Cardiac muscle cell (in vitro differentiated cells and primary cell): ENCODE measurements at regions not wholly inside any gene's neighbourhood (a gene's known extent, or its start where the extent isn't known, plus 50 kb on each side); places are given as distances from the start of the nearest gene placed in this dataset.
"Not testable (repeated sequence)": the region's sequence is repeated elsewhere in the genome, so short reads cannot be mapped to it uniquely, and the experiment has no call there.

Source experiments
- DNase-seq, 2 donors: peaks; one replicate each; pipeline versions ENCODE4 v3.0.0 to v3.0.0-alpha.2; 2010 to 2017; ENCODE audit warnings: low read depth in 1 of 2, low spot score in 1 of 2
- H3K27ac ChIP-seq: fragments of 200-600 bp; sonication (generic); 2 replicates; pipeline ENCODE4 v1.5.1; 2016
- H3K27me3 ChIP-seq: fragments of 200-600 bp; sonication (generic); 2 replicates; pipeline ENCODE4 v1.6.0; 2016; ENCODE audit warnings: control low read depth
- H3K36me3 ChIP-seq: fragments of 200-600 bp; sonication (generic); 2 replicates; pipeline ENCODE4 v1.5.1; 2016; ENCODE audit warnings: control low read depth
- H3K4me1 ChIP-seq: fragments of 200-600 bp; sonication (generic); 2 replicates; pipeline ENCODE4 v1.8.1; 2017; ENCODE audit warnings: low read depth, mild to moderate bottlenecking, mixed run types
- H3K4me3 ChIP-seq: fragments of 200-600 bp; sonication (generic); 2 replicates; pipeline ENCODE4 v1.5.1; 2016; ENCODE audit warnings: mild to moderate bottlenecking
- H3K9me3 ChIP-seq: fragments of 200-600 bp; sonication (generic); 2 replicates; pipeline ENCODE4 v1.5.1; 2017; ENCODE audit warnings: low read depth, mild to moderate bottlenecking, control low read depth
- CTCF ChIP-seq: IDR thresholded peaks from 2 replicates; pipeline ENCODE4 v1.5.1; 2012; ENCODE audit warnings: low read depth, mild to moderate bottlenecking, low read length

GRCh38 chr5:23437011-23437410 lies 70.4 kb upstream of the PRDM9 start:
- DNase-seq, result no peak
- H3K36me3 ChIP-seq, result no peaks in the 10 kb centered on the region
- H3K4me3 ChIP-seq, result no peak overlapping the region
- TF ChIP-seq CTCF, result no peak
- no peaks in the 10 kb centered on the region for H3K27me3 ChIP-seq
- no peak overlapping the region for H3K27ac ChIP-seq
- H3K4me1 ChIP-seq, result no peaks in the 10 kb centered on the region
- H3K9me3 ChIP-seq, result no peaks in the 10 kb centered on the region

- TF ChIP-seq CTCF, result no peak
- DNase-seq, result no peak
- no peaks in the 10 kb centered on the region for H3K36me3 ChIP-seq
Observed at GRCh38 chr5:23433534-23434315, 73.7 kb upstream of the PRDM9 start.

GRCh38 chr5:23428705-23429104 lies 78.7 kb upstream of the PRDM9 start:
- no peaks in the 10 kb centered on the region for H3K9me3 ChIP-seq
- no peaks in the 10 kb centered on the region for H3K27me3 ChIP-seq
- H3K4me3 ChIP-seq, result no peak overlapping the region
- H3K36me3 ChIP-seq, result no peaks in the 10 kb centered on the region
- no peak overlapping the region for H3K27ac ChIP-seq
- DNase-seq, result no peak
- no peak for TF ChIP-seq CTCF
- no peaks in the 10 kb centered on the region for H3K4me1 ChIP-seq

More at GRCh38 chr5:23433534-23434315, 73.7 kb upstream of the PRDM9 start:
- H3K9me3 ChIP-seq, result no peaks in the 10 kb centered on the region
- H3K4me1 ChIP-seq, result no peaks in the 10 kb centered on the region
- no peak overlapping the region for H3K4me3 ChIP-seq
- no peaks in the 10 kb centered on the region for H3K27me3 ChIP-seq
- no peak overlapping the region for H3K27ac ChIP-seq

GRCh38 chr5:23420214-23420613 lies 87.2 kb upstream of the PRDM9 start:
- H3K4me3 ChIP-seq, H3K4me1 ChIP-seq, H3K36me3 ChIP-seq, DNase-seq, H3K27ac ChIP-seq, H3K27me3 ChIP-seq, H3K9me3 ChIP-seq: not testable (repeated sequence)

- no peaks in the 10 kb centered on the region for H3K36me3 ChIP-seq
- no peak overlapping the region for H3K27ac ChIP-seq
- no peak overlapping the region for H3K4me3 ChIP-seq
- H3K9me3 ChIP-seq, result no peaks in the 10 kb centered on the region
- DNase-seq, result peak in 1 of 2 donors; percentile 9
- TF ChIP-seq CTCF, result no peak
- no peaks in the 10 kb centered on the region for H3K4me1 ChIP-seq
- H3K27me3 ChIP-seq, result no peaks in the 10 kb centered on the region
Observed at GRCh38 chr5:23419115-23419514, 88.3 kb upstream of the PRDM9 start.

- H3K36me3 ChIP-seq, result no peaks in the 10 kb centered on the region
- H3K4me1 ChIP-seq, result no peaks in the 10 kb centered on the region
- no peak overlapping the region for H3K27ac ChIP-seq
- no peak for TF ChIP-seq CTCF
- DNase-seq, result no peak
- no peak overlapping the region for H3K4me3 ChIP-seq
- no peaks in the 10 kb centered on the region for H3K27me3 ChIP-seq
- H3K9me3 ChIP-seq, result no peaks in the 10 kb centered on the region
Observed at GRCh38 chr5:23412515-23412914, 94.9 kb upstream of the PRDM9 start.
